SK-N-DZ (cell line): ENCODE measurements at regions not wholly inside any gene's neighbourhood (a gene's known extent, or its start where the extent isn't known, plus 50 kb on each side); places are given as distances from the start of the nearest gene placed in this dataset.
A peak's percentile ranks its signal among the peaks of the same experiment; 100 is the strongest.
"Not testable (repeated sequence)": the region's sequence is repeated elsewhere in the genome, so short reads cannot be mapped to it uniquely, and the experiment has no call there.

Source experiments
- DNase-seq: peaks from one replicate; pipeline ENCODE4 v3.0.0-alpha.2; 2015; ENCODE audit warnings: low spot score

DNA sequence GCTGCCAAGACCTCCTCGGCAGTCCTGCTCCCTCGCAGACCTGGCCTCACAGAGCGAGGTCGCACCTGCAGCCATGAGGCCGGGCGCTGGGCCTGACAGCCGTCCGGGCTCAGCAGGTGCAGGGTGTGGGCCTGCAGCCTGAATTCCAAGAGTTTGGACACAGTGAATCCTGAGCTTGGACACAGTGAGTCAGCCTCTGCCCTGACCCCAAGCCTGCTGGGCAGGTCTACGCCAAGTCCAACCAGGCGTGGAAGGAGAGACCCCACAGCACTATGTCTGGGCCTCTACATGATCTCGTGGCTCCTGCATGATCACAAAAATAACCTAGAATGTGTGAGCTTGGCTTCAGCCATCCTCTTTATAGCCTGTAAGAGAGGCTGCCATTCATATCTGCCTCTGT is 121.0 kb downstream of the C16orf95 start:
- DNase-seq, result no peak

DNA sequence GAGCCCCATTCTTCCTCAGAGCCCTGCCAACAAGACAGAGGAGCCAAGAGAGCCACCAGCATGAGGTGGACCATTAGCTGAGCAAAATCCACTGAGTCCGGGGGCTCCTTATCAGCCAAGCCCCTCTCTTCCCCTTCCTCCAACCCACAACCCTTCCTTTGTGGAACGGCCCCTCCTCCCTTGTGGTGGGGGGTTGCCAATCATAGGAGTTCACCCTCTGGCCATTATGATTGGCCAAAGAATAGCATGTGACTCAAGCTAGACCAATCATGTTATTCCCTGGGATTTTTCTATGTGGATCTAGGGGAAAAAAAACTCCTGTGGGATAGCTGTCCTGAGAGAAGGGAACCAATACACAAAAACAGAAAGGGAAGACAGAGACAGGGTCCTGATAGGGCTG is 120.5 kb downstream of the C16orf95 start:
- DNase-seq, result no peak

DNA sequence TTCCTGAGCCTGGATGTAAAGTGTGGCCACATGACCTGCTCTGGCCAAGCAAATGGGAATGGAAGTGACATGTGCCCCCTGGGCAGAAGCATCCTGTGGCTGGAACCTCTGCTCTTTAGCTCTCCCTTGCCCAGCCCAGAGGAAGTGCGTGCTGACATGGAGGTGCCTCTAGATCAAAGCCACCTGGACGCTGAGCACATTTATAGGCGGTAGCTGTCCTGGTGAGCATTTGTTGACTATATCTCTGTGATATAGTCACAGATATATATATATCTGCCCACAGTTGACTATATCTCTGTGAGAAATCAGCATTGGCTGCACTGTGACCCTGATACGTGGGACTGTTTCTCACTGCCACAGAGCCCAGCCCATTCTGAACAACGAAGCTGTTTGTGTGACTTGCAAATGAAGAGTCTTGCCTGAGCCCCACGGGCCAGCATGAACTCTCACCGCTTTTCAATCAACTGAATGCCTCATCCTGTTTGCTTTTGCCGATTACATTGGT is 118.8 kb downstream of the C16orf95 start:
- no peak for DNase-seq

DNA sequence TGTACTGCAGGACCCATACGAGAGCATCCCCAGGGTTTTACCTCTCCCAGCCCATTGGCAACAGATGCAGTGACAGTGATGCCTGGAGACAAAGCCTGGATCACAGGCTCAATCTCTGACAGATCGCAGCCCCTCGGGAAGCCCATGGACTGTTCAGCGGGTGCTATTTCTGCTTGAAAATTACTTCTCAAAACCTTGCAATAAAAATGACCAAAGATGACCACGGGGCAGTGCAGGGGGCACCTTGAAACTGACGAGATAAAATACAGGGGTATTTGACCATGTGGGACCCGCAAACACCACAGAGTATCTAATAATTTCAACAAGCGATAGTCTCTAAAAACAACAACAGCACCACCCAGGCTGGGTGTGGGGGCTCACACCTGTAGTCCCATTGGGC is 118.3 kb downstream of the C16orf95 start:
- no peak for DNase-seq

DNA sequence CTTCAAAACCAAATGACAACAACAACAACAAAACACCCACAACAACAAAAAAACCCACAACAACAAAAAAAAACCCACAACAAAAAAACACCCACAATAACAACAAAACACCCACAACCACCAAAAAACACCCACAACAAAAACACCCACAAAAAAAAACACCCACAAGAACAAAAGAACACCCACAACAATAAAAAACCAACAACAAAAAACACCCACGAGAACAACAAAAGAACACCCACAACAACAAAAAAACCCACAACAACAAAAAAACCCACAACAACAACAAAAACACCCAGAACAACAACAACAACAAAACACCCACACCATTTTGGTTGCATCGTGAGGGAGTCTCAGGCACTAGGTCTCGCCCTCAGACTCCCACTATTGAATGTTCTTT is 117.8 kb downstream of the C16orf95 start:
- no peak for DNase-seq

DNA sequence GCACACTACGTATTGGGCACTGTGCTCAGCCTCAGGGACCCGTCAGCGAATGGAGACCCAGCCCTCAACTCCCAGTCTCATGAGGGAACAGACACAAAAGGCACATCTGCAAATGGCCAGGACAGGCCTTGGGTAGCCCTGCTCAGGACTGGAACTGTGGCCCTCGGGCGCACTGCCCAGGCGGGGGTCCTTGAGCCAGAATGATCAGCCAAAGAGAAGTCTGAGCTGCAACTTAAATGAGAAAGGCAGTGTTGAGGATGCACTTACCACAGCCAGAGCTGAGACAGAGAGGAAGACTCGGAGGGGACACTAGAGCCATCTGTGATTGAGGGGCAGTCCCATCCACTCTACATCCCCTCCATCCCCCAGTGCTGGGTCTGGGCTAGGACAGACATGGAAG is 117.3 kb downstream of the C16orf95 start:
- DNase-seq, result no peak

DNA sequence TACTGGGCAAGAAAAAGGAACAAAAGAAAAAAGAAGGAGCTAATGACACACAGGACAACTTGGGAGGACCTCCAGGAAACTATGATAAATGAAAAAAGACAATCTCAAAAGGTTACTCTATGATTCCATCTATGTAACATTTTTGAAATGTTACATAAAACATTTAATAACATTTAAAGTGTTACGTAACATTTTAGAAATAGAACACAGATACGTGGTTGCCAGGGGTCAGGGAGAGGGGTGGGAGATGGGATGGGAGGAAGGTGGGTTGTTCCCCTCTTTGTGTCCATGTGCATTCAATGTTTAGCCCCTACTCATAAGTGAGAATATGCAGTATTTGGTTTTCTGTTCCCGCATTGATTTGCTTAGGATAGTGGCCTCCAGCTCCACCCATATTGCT is 116.6 kb downstream of the C16orf95 start:
- DNase-seq, result no peak

DNA sequence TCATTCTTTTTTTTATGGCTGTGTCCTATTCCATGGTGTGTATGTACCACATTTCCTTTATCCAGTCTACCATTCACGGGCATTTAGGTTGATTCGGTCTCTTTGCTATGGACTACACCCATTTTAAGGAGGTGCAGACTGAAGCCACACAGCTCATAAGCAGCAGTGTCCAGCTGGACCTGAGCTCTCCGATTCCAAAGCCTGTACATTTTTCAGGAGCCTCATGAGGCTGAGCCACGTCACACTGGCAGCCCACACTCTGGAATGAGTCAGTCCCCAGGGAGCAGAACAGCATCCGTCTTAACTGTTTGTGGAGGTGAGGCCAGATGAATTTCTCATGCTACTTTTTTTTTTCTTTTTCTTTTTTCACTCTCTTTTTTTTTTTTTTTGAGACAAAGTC is 116.1 kb downstream of the C16orf95 start:
- no peak for DNase-seq

DNA sequence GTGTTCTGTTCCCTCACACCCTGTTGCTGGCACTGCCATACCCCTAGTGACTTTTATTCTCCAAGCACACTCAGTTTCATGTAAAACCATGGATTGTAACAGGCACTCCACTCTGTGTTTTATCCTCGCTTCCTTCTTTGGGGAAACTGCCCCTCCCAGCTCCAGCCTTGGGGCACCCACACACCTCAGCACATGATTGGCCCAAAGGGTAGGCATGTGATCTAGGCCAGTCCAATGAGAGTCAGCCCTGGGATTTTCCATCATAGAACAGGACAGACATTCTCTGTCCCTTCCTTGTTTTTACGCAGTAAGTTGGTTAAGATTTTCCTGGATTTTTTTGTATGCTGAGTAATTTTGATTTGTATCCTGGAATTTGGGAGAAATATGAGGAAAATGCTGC is 115.4 kb downstream of the C16orf95 start:
- DNase-seq, result no peak

DNA sequence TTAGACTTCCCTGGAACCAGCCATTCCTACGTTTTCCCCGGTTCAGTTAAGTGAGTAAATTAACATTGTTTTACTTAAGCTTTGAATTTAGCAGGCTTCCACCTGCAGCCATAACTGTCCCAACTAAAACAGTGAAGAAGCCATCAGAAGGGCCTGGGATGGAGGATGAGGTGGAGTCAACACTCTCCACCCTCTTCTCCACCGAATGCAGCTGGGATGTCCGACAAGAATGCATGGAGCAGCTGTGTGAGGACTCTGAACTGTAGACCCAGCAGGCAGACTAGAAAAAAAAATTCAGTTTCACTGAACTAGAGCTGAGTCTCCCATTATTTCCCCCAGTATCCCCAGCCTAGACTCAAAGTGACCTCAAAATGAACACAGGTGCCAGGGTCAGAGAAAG is 114.8 kb downstream of the C16orf95 start:
- no peak for DNase-seq

DNA sequence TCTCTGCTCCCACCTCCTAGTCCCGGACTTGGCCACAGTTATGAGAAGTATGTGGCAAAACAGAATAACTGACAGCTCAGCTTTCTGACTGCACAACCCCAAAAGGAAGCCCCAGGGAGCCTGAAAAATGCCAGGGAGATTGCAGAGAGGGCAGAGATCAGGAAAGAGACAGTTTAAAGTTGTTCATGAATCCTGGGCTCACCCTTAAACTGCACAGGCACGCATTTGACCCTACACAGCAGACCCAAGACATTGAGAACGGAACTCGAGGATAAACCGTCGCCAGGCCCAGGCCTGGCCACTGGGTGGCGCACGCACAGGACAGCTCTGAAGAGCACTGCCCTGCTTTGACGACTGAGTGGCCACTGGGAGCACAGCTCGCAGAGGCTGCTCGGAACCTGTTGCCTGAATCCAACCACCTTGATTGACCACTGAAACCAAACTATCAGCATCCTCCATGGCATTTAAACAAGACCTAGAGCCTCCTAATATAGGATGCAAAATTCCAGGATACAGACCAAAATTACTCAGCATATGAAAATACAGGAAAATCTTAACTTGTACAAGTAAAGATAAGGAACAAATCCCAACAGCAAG is 114.0 kb downstream of the C16orf95 start:
- DNase-seq, result peak; percentile 60

DNA sequence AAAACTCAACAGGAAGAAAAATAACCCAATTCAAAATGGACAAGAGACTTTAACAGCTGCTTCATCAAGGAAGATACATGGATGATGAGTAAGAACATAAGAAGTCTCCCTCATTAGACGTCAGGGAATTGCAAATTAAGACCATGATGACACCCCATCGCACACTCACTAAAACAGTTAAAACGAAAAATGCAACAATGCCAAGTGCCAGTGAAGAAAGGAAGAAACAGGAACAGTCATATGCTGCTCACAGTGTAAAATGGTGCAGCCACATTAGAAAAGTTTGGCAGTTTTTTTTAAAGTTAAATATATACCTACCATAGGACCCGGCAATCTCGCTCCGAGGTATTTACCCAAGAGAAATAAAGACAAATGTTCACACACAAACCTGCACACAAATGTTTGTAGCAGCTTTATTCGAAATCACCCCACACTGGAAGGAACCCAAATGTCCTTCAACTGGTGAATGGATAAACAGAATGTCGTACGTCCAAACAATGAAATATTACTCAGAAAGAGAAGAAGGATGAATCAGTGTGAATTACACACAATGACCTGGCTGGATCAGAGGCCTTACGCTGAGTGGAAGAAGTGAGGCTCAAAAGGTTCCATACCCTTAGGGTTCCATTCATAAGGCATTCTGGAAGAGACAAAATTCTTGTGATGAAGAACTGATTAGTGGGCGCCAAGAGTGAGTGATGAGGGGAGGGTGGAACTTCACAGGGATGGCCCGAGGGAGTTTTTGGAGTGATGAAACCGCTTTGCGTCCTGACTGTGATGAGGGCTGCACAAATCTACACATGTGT is 110.3 kb downstream of the C16orf95 start:
- DNase-seq, result no peak

DNA sequence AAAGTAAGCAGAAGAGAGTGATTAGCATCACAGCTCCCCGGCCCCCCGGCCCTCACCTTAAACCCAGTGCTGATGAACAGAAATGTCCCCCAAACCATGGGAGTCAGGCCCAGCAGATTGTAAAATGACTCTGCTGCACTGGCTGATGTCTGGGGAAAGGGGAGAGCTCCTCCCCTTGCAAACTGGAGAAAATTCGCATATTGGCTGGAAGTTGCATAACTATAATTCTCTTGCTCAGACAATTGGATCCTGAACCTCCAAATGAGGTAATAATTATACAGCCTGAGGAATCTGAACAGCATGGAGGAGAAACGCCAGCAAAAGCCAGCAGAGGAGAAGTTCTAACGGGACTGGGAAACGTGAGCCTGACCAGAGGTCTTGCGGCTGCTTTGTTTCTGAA is 109.7 kb downstream of the C16orf95 start:
- no peak for DNase-seq

DNA sequence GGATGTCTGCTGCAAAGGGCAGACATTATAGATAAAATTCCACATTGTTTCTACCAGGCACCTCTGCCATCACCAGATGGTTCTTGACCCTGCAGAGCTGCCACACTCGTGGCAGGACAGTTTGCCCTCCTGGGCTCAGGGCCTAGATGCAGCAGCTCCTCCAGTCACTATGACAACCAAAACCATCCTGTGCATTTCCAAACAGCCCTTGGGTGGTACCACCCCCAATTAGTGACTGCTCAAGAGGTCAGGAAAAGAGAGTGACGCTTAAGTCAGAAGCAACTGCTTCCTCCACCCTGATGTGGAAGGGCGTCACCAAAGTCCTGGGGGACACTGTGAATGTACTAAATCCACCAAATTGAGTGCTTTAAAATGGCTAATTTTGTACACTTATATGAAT is 109.2 kb downstream of the C16orf95 start:
- DNase-seq, result no peak

DNA sequence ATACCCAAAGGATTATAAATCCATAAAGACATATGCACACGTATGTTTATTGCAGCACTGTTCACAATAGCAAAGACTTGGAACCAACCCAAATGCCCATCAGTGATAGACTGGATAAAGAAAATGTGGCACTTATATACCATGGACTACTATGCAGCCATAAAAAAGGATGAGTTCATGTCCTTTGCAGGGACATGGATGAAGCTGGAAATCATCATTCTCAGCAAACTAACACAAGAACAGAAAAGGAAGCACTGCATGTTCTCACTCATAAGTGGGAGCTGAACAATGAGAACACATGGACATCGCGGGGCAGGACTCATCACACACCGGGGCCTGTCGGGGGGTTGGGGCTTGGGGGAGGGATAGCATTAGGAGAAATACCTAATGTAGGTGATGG is 108.2 kb downstream of the C16orf95 start:
- not testable (repeated sequence) for DNase-seq

DNA sequence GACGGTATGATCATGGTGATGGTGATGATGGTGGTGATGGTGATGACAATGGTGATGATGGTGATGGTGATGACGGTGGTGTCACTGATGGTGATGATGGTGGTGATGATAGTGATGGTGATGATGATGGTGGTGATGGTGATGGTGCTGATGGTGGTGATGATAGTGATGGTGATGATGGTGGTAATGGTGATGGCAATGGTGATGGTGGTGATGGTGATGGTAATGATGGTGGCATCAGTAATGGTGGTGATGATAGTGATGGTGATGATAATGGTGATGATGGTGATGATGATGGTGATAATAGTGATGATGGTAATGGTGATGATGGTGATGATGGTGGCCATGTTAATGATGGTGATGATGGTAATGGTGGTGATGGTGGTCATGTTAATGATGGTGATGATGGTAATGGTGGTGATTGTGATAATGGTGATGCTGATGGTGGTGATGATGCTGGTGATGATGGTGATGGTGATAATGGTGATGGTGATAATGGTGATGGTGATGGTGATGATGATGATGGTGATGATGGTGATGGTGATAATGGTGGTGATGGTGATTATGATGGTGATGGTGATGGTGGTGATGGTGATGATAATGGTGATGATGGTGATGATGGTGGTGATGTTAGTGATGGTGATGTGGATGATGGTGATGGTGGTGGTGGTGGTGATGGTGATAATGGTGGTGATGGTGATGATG is 107.2 kb downstream of the C16orf95 start:
- no peak for DNase-seq

DNA sequence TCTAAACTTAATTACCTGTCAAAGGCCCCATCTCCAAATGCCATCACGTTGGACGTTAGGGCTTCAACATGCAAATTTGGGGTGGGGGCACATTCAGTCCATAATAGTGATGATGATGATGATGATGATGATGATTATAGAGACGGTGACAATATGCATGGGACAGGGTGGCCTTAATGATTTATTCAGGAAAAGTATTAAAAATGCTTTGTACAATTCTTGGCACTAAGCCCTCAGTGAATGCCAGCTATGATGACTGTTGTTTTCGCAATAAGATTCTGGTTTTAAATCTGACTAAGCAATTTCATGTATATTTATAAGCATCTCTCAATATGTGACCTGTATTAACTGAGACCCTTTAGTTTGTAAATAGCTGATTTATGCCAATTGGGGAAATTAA is 106.3 kb downstream of the C16orf95 start:
- DNase-seq, result no peak

DNA sequence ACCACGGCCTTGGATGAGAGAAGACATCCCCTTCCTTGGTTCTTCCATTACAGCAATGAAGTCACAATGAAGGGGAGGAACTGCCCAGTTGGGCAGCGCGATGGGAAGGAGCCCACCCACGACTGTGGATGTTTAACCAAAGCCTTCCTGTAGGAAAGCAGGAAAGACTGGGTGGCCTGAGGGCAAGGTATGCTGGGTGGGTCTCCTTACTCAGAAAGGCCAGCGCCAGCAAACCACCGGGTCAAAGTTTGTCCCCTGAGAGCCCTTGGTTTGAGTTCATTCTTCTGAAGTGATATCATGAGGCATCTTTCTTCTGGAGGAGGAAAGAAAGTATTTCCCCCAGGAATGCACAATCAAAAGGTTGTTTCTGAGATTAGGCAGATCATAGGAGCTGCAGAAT is 105.2 kb downstream of the C16orf95 start:
- DNase-seq, result no peak

DNA sequence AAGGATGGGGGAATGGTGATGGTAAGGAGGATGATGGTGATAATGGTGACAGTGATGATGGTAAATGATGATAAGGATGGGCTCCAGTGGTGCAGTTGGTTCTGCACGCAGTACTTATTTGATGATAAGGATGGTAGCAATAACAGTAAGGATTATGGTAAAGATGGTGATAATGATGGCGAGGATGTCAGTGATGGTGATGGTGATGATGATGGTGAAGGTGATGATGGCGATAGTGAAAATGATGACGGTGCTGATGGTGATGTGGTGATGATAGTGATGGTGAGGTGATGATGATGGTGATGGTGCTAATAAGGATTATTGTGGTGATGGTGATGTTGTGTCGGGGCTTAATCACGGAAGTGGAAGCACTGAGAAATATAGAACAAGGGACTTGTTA is 103.7 kb downstream of the C16orf95 start:
- no peak for DNase-seq

DNA sequence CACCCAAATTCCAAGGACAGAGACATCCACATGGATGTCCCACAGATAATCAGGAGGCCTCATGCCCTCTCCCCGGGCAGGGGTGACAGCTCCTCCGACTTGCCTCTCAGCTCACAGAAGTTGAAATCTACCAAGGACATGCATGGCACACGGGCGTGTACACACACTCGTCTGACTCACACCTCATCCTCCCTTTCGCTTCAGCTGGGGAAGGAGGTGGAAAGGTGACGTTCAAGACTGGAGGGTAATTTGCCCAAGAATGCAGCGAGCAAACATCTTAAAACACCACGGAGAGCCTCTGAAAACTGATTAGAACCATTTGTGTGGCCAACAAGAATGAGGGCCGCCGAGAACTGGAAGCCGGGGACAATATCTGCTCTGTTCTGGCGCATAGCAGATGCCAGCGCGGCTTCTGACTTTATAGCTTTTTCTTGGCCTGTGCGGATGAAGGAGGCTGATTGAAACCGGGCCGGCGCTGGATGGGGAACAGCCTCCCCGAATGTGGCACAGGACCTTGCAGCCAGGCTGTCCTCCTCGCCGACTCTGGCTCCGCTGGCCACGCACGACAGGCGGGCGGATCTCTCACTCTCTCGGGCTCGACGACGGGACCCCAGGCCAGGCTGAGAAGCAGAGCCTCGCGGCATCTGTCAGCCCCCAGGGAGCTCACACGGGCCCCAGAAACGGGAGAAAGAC is 100.9 kb downstream of the C16orf95 start:
- no peak for DNase-seq

DNA sequence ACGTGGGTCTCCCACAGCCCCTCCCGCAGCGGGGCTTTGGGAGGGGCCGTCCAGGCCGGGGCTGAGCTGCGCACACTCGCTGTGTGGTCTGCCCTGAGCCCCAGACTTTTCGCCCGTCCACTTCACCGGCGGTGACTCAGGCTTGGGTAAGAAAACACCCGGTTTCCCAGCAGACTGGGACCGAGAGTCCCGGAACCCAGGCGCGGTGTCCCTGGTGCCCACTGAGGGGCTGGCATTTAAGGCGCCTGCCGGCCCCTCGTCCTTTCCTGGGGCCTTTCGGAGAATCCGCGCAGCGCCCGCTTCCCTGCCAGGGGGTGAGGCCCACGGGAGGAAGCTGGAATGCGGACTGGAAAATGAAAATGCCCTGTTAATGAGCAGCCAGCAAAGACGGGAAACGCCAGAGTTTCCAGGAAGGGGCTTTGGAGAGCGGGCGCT is 100.3 kb downstream of the C16orf95 start:
- no peak for DNase-seq

DNA sequence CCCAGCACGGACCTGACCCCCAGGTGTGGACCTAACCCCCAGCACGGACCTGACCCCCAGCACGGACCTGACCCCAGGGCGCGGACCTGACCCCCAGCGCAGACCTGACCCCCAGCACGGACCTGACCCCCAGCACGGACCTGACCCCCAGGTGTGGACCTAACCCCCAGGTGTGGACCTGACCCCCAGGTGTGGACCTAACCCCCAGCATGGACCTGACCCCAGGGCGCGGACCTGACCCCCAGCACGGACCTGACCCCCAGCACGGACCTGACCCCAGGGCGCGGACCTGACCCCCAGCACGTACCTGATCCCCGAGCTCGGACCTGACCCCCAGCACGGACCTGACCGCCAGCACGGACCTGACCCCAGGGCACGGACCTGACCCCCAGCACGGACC is 99.4 kb downstream of the C16orf95 start:
- not testable (repeated sequence) for DNase-seq
